ENCODE measurements at regions not wholly inside any gene's neighbourhood (a gene's known extent, or its start where the extent isn't known, plus 50 kb on each side); places are given as distances from the start of the nearest gene placed in this dataset.

GRCh38 chr6:84618836-84619235 lies 145.6 kb downstream of the TBX18 start:
- TF ChIP-seq POLR2AphosphoS5 (IDR thresholded peaks at IDR 0.05; ENCODE audit: low read depth, low read length) (no peak), CTCF (IDR thresholded peaks at IDR 0.05) (no peak), SIN3A (IDR thresholded peaks at IDR 0.05; ENCODE audit: borderline replicate concordance, insufficient read depth, low read depth, low read length) (no peak)
